RWPE1 (cell line): ENCODE measurements at regions not wholly inside any gene's neighbourhood (a gene's known extent, or its start where the extent isn't known, plus 50 kb on each side); places are given as distances from the start of the nearest gene placed in this dataset.
A peak's percentile ranks its signal among the peaks of the same experiment; 100 is the strongest.

Source experiments
- CTCF ChIA-PET: fragments of 350-600 bp; sonication (Branson Sonifier 250); formaldehyde crosslinking; extraction: SDS; loops from one replicate; lab custom pipeline; 2021; lab: Yijun Ruan, JAX
- POLR2A ChIA-PET: fragments of 400-600 bp; formaldehyde crosslinking; extraction: SDS; loops from one replicate; lab custom pipeline; 2020; ENCODE audit warnings: antibody characterized with exemption; ENCODE audit not compliant: low non-redundant PET; lab: Yijun Ruan, JAX
- DNase-seq: peaks from one replicate; pipeline ENCODE4 v3.0.0; 2012; ENCODE audit warnings: low spot score
- H3K27ac ChIP-seq: fragments of 450-650 bp; 2 replicates; pipeline ENCODE4 v1.5.1; 2017
- TF ChIP-seq, protein P1 (sequence below): fragments of 450-650 bp; conservative IDR thresholded peaks from 2 replicates; pipeline ENCODE4 v1.5.1; 2017; ENCODE audit warnings: low read depth, mild to moderate bottlenecking

DNA sequence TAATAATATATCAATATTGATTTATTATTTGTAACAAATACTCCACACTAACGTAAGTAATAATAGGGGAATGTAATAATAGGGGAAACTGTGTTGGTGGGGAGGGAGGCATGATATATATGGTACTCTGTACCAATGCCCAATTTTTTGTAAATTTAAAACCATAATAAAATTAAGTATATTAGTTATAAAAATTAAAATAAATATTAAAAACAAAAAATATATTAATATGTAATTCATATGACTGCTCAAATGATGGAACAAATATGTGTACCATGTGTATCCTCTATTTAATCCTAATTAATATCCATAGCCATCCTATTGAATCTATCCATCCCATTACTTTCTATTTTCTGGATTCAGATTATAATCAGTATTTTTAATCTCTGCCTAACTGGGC, 578.0 kb downstream of the KCNA4 start:
- DNase-seq: no peak
- H3K27ac ChIP-seq: no peak overlapping the region
- CTCF ChIA-PET: no interaction called here
- TF ChIP-seq, protein P1, sequence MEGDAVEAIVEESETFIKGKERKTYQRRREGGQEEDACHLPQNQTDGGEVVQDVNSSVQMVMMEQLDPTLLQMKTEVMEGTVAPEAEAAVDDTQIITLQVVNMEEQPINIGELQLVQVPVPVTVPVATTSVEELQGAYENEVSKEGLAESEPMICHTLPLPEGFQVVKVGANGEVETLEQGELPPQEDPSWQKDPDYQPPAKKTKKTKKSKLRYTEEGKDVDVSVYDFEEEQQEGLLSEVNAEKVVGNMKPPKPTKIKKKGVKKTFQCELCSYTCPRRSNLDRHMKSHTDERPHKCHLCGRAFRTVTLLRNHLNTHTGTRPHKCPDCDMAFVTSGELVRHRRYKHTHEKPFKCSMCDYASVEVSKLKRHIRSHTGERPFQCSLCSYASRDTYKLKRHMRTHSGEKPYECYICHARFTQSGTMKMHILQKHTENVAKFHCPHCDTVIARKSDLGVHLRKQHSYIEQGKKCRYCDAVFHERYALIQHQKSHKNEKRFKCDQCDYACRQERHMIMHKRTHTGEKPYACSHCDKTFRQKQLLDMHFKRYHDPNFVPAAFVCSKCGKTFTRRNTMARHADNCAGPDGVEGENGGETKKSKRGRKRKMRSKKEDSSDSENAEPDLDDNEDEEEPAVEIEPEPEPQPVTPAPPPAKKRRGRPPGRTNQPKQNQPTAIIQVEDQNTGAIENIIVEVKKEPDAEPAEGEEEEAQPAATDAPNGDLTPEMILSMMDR: no peak
- POLR2A ChIA-PET: no interaction called here

DNA sequence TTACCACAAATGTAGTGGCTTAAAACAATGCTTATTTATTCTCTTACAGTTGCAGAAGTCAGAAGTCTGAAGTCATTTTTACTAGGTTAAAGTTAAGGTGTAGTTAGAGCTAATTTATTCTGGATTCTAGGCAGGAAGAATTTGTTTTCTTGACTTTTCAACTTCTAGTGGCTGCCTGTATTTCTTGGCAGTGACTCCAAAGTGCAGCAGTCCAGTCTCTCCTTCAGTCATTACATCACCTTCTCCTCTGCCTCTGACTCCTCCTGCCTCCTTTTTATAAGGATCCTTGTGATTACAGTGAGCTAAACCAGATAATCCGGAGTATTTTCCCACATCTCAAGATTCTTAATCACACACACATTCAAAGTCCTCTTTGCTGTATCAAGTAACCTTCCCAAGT, 581.4 kb downstream of the KCNA4 start:
- CTCF ChIA-PET: no interaction called here
- TF ChIP-seq, protein P1: no peak
- no peak for DNase-seq
- POLR2A ChIA-PET: no interaction called here
- no peak overlapping the region for H3K27ac ChIP-seq

DNA sequence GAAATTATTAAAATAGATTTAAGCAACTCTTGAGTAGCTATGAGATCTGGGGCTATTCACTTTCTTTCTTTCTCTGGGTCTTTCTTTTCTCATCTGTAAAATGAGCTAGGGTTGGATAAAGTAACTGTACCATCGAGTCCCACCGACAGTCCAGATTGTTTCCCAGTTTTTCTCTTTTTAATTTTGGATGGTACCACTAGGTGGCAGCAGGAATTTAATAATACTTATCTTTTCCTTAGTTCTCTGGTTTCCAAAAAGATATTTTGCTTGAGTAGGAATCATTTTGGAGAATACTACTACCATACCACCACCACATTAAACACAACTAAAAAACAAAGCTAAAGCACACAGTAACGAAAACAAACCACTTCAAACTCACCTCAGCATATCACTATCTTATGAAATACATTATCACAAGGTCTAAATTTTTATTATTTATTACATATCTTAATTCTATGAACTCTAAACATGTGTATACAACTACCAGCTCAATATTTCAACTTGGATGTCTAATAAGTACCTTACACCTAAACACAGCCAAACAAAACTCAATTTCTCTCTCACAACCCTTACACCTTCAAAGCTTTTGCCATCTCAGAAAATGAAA, 584.0 kb downstream of the KCNA4 start:
- peak; percentile 8 for DNase-seq
- no peak overlapping the region for H3K27ac ChIP-seq
- TF ChIP-seq, protein P1: peak; percentile 61
- ChIA-PET POLR2A (no interaction called here), CTCF (interaction anchor here (0.6 to 1.5 kb wide), 10 partner anchors 48 to 1485 kb away, joined by 3 to 5 read pairs (median 4); no protein-coding TSS in a partner anchor)

DNA sequence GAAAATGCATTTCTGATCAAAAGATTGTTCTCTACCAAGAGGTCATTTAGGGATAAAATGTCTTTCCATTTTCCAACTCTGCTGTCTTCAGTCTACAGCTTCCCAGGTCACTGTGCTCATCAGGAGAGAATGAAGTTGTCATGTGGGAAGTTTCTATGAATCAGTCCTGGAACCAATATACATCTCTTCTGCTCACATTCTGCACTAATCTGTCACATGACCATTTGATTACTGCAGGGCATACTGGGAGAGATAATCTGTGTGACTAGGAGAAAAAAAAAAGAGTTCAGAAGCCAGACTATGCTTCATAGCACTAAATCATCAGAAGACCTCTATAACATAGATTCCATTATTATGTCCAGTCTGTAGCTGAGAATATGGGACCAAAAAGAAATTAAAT, 611.5 kb downstream of the KCNA4 start:
- TF ChIP-seq, protein P1: no peak
- no peak overlapping the region for H3K27ac ChIP-seq
- DNase-seq: no peak
- CTCF ChIA-PET: interaction anchor here (0.7 kb wide), 1 partner anchor 273 kb away, joined by 5 read pairs; no protein-coding TSS in a partner anchor
- POLR2A ChIA-PET: no interaction called here

DNA sequence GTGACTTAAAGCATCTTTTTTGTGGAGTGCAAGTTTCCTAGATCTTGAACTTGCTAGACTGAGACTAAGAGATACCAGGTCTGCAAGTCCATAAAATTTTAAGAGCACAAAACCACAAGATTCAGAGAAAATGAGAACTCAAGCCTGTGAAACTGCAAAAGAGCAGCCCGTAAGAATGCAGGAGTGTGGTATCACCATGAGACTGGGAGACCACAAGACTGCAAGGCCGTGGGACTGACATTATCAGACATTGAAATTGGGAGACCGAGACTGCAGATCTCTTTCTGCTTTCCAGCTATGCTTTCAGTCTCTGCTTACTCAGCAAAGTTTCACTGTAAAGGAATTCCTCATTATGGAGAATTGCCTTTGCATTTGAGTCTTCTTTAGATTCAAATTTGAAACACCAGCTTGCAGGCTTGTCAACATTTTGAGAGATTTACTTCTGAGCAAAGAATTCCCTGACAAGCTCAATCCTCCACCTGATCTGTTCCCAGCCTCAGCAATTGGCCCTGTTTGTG, 621.2 kb downstream of the KCNA4 start:
- no peak for DNase-seq
- ChIA-PET POLR2A (no interaction called here), CTCF (interaction anchor here (0.6 kb wide), 1 partner anchor 1635 kb away, joined by 3 read pairs; no protein-coding TSS in a partner anchor)
- no peak overlapping the region for H3K27ac ChIP-seq
- TF ChIP-seq, protein P1: no peak

DNA sequence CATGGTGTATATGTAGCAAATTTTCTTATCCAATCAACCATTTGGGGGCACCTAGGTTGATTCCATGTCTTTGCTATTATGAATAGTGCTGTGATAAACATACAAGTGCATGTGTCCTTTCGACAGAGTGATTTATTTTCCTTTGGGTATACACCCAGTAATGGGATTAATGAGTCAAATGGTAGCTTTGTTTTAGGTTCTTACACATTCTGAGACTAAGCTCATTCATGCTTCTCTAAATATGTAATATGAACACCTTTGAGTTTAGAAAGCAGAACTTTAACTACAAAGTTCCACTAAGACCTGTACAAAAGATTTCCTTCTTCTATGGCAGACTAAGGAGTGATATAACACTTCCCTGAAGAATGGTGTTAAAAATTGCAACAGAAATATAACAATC, 627.0 kb downstream of the KCNA4 start:
- CTCF ChIA-PET: no interaction called here
- no peak for DNase-seq
- POLR2A ChIA-PET: no interaction called here
- no peak overlapping the region for H3K27ac ChIP-seq
- TF ChIP-seq, protein P1: no peak
